OCI-LY7 (cell line): ENCODE measurements at regions not wholly inside any gene's neighbourhood (a gene's known extent, or its start where the extent isn't known, plus 50 kb on each side); places are given as distances from the start of the nearest gene placed in this dataset.

Experiments used
- CTCF ChIP-seq: fragments of 200-600 bp; sonication (generic); conservative IDR thresholded peaks from 2 replicates; pipeline ENCODE4 v1.5.1; 2014; ENCODE audit warnings: mild to moderate bottlenecking, antibody characterized with exemption, low read length, moderate library complexity, mixed read lengths
- EZH2phosphoT487 ChIP-seq: fragments of 200-600 bp; sonication (generic); IDR thresholded peaks from 2 replicates; pipeline ENCODE4 v1.6.1; 2018; ENCODE audit warnings: low read depth, borderline replicate concordance, mild to moderate bottlenecking, mixed run types, antibody characterized with exemption, low read length, moderate library complexity, mixed read lengths

GRCh38 chr15:84398763-84399701, 163.5 kb downstream of the GOLGA6L4 start:
- TF ChIP-seq CTCF: no peak
- TF ChIP-seq EZH2phosphoT487: no peak
